ENCODE measurements at regions not wholly inside any gene's neighbourhood (a gene's known extent, or its start where the extent isn't known, plus 50 kb on each side); places are given as distances from the start of the nearest gene placed in this dataset.
"Not testable (repeated sequence)": the region's sequence is repeated elsewhere in the genome, so short reads cannot be mapped to it uniquely, and the experiment has no call there.

- DNase-seq: peak; percentile 35
Observed at GRCh38 chr11:93032580-93032979, 63.1 kb downstream of the MTNR1B start.

- no peak for DNase-seq
Observed at GRCh38 chr11:93033093-93033492, 63.6 kb downstream of the MTNR1B start.

GRCh38 chr11:93034031-93034722 is 64.7 kb downstream of the MTNR1B start:
- DNase-seq: peak; percentile 50

GRCh38 chr11:93034723-93035039 is 65.2 kb downstream of the MTNR1B start:
- DNase-seq: no peak

GRCh38 chr11:93038521-93038920 is 69.1 kb downstream of the MTNR1B start:
- DNase-seq: no peak

- DNase-seq: no peak
Observed at GRCh38 chr11:93039531-93040240, 70.2 kb downstream of the MTNR1B start.

GRCh38 chr11:93041682-93042081 is 72.2 kb downstream of the MTNR1B start:
- DNase-seq: no peak

- not testable (repeated sequence) for DNase-seq
Observed at GRCh38 chr11:93043186-93043585, 73.7 kb downstream of the MTNR1B start.

GRCh38 chr11:93049740-93050139 is 80.3 kb downstream of the MTNR1B start:
- DNase-seq: no peak

GRCh38 chr11:93051186-93051585 is 81.7 kb downstream of the MTNR1B start:
- no peak for DNase-seq

GRCh38 chr11:93053864-93054263 is 84.4 kb downstream of the MTNR1B start:
- no peak for DNase-seq

- DNase-seq: no peak
Observed at GRCh38 chr11:93054279-93054678, 84.8 kb downstream of the MTNR1B start.

- DNase-seq: no peak
Observed at GRCh38 chr11:93054881-93055280, 85.4 kb downstream of the MTNR1B start.

GRCh38 chr11:93059117-93059957 is 89.9 kb downstream of the MTNR1B start:
- no peak for DNase-seq

GRCh38 chr11:93063086-93063485 is 93.6 kb downstream of the MTNR1B start:
- DNase-seq: no peak

- DNase-seq: not testable (repeated sequence)
Observed at GRCh38 chr11:93065074-93065674, 95.7 kb downstream of the MTNR1B start.

GRCh38 chr11:93067881-93068390 is 98.5 kb downstream of the MTNR1B start:
- no peak for DNase-seq

- no peak for DNase-seq
Observed at GRCh38 chr11:93072229-93072914, 102.9 kb downstream of the MTNR1B start.

GRCh38 chr11:93073026-93073425 is 103.6 kb downstream of the MTNR1B start:
- DNase-seq: no peak

GRCh38 chr11:93073508-93074280 is 104.2 kb downstream of the MTNR1B start:
- no peak for DNase-seq

- DNase-seq: no peak
Observed at GRCh38 chr11:93074352-93074751, 104.9 kb downstream of the MTNR1B start.

- DNase-seq: no peak
Observed at GRCh38 chr11:93075782-93076181, 106.3 kb downstream of the MTNR1B start.
